GM12873 (cell line): ENCODE measurements at regions not wholly inside any gene's neighbourhood (a gene's known extent, or its start where the extent isn't known, plus 50 kb on each side); places are given as distances from the start of the nearest gene placed in this dataset.

Experiments used
- CTCF ChIP-seq: IDR thresholded peaks from 2 replicates; pipeline ENCODE4 v1.5.1; 2012; ENCODE audit warnings: low read depth, mild to moderate bottlenecking, moderate library complexity, low read length, control low read depth; ENCODE audit not compliant: insufficient read depth; ENCODE audit errors: missing control alignments

GRCh38 chr5:19261879-19262278, 726.1 kb downstream of the CDH18 start:
- no peak for TF ChIP-seq CTCF

- TF ChIP-seq CTCF, result no peak
Observed at GRCh38 chr5:19264821-19265220, 723.2 kb downstream of the CDH18 start.

GRCh38 chr5:19266791-19267190, 721.2 kb downstream of the CDH18 start:
- no peak for TF ChIP-seq CTCF

DNA sequence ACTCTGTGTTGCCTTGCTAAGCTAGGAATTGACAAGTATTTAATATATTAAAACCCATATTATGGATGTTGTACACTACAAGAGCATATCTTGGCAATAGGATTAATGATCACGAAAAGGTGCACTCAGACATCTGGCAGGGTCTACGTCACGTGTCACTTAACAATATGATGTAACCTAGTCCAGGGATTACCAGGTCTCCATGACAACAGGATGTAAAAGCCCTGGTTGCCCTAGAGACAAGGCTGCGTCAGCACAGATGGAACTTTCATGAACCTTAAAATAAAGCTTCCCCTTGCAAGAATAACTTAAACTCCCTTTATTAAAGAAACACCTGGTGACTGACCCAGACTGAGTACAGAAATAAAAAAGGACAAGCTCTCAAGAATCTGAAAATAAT, 717.8 kb downstream of the CDH18 start:
- TF ChIP-seq CTCF, result no peak

- TF ChIP-seq CTCF, result no peak
Observed at GRCh38 chr5:19274578-19274977, 713.4 kb downstream of the CDH18 start.

GRCh38 chr5:19285286-19285685, 702.7 kb downstream of the CDH18 start:
- no peak for TF ChIP-seq CTCF

DNA sequence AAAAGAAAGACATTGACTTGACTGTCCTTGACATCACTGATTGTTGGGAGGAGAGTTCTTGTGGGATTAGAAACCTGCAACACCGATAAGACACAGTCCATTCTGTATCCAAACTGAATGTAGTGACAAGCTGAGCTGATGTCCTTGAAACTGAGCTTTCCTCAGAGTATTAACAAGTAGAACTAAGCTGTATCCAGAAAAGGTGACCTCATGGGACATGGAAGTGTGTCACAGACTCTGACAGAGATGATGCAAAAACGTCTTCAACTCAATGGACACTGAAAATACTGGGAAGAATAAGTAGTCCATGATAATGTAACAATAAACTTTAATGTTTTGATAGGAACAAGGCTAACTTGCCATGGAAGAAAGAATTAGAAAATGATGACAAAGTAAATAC, 690.1 kb downstream of the CDH18 start:
- TF ChIP-seq CTCF, result no peak
